Osteoblast (primary cell): ENCODE measurements at regions not wholly inside any gene's neighbourhood (a gene's known extent, or its start where the extent isn't known, plus 50 kb on each side); places are given as distances from the start of the nearest gene placed in this dataset.

Experiments used
- DNase-seq: peaks from one replicate; pipeline ENCODE4 v3.0.0; 2011; ENCODE audit warnings: low spot score, mixed read lengths; ENCODE audit not compliant: insufficient read length; ENCODE audit errors: missing footprints
- H2AFZ ChIP-seq: 2 replicates; pipeline ENCODE4 v1.6.0; 2011; ENCODE audit warnings: mild to moderate bottlenecking, low read length
- H3K27ac ChIP-seq: 2 replicates; pipeline ENCODE4 v1.5.1; 2011; ENCODE audit warnings: mild to moderate bottlenecking, low read depth, low read length, moderate library complexity
- H3K27me3 ChIP-seq: 2 replicates; pipeline ENCODE4 v1.6.0; 2012; ENCODE audit warnings: mild to moderate bottlenecking, control low read depth, inconsistent platforms, low read length, moderate library complexity; ENCODE audit not compliant: insufficient read depth
- H3K36me3 ChIP-seq: 2 replicates; pipeline ENCODE4 v1.5.1; 2011; ENCODE audit warnings: mild to moderate bottlenecking, low read length, control low read depth, moderate library complexity; ENCODE audit not compliant: insufficient read depth
- H3K4me1 ChIP-seq: 2 replicates; pipeline ENCODE4 v1.5.1; 2011; ENCODE audit warnings: mild to moderate bottlenecking, low read length, control low read depth, moderate library complexity; ENCODE audit not compliant: insufficient read depth
- H3K4me2 ChIP-seq: 2 replicates; pipeline ENCODE4 v1.6.0; 2011; ENCODE audit warnings: mild to moderate bottlenecking, low read length; ENCODE audit not compliant: insufficient read depth
- H3K4me3 ChIP-seq: fragments of 200-600 bp; sonication (generic); 3 replicates; pipeline ENCODE4 v1.5.1; 2012; ENCODE audit warnings: mild to moderate bottlenecking, low read length, inconsistent platforms; ENCODE audit not compliant: insufficient read depth
- H3K79me2 ChIP-seq: 2 replicates; pipeline ENCODE4 v1.6.0; 2012; ENCODE audit warnings: mild to moderate bottlenecking, low read length, control low read depth, inconsistent platforms; ENCODE audit not compliant: insufficient read depth
- H3K9me3 ChIP-seq: 2 replicates; pipeline ENCODE4 v1.5.1; 2011; ENCODE audit warnings: low read depth, low read length, control low read depth
- H4K20me1 ChIP-seq: 2 replicates; pipeline ENCODE4 v1.6.0; 2012; ENCODE audit warnings: mild to moderate bottlenecking, low read length, control low read depth; ENCODE audit not compliant: insufficient read depth
- CTCF ChIP-seq: IDR thresholded peaks from 2 replicates; pipeline ENCODE4 v1.5.1; 2011; ENCODE audit warnings: mild to moderate bottlenecking, low read depth, low read length, moderate library complexity; ENCODE audit errors: extremely low read depth

DNA sequence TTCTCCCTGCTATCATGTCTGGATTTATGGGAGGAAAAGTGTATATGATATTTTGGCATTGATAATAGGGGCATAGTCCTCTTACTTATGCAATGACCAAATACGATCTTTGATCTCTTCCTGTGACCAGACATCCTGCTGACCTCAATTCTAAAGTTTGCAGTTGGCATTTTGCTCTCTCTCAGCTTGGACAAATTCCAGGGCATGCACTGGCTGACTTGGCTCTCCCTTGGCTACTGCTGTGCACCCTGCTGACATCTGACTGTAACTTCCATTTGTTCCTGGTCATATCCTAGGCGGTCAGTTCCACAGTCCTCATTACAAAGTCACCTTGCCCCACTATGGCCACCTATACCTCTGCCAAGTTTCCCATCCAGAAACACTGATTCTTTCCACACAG, 380.7 kb upstream of the NR5A2 start:
- Histone ChIP-seq H3K4me2 (no peak overlapping the region), H3K27ac (no peak overlapping the region), H3K79me2 (no peaks in the 10 kb centered on the region), H3K4me1 (no peaks in the 10 kb centered on the region), H3K4me3 (no peak overlapping the region), H2AFZ (no peak overlapping the region), H4K20me1 (no peaks in the 10 kb centered on the region), H3K27me3 (no peaks in the 10 kb centered on the region), H3K9me3 (no peaks in the 10 kb centered on the region), H3K36me3 (no peaks in the 10 kb centered on the region)
- DNase-seq = no peak
- TF ChIP-seq CTCF = no peak

DNA sequence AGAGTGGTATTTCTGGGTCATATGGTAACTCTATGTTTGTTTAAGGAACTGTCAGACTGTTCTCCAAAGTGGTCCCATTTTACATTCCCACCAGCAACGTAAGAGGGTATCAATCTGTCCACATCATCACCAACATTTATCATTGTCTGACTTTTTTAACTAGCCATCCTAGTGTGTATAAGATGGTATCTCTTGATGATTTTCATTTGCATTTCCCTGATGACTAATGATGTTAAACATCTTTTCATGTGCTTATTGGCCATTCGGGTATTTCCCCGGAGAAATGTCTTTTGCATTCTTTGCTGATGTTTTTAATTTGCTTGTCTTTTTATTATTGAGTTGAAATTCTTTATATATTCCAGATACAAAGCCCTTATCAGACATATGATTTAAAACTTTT, 370.1 kb upstream of the NR5A2 start:
- Histone ChIP-seq H3K9me3 (no peaks in the 10 kb centered on the region), H4K20me1 (no peaks in the 10 kb centered on the region), H3K36me3 (no peaks in the 10 kb centered on the region), H3K4me1 (no peaks in the 10 kb centered on the region), H3K4me2 (no peak overlapping the region), H2AFZ (no peak overlapping the region), H3K27ac (no peak overlapping the region), H3K4me3 (no peak overlapping the region), H3K27me3 (no peaks in the 10 kb centered on the region), H3K79me2 (no peaks in the 10 kb centered on the region)
- no peak for DNase-seq
- TF ChIP-seq CTCF = no peak

- Histone ChIP-seq H4K20me1 (no peaks in the 10 kb centered on the region), H3K27ac (no peak overlapping the region), H3K4me3 (no peak overlapping the region), H3K27me3 (no peaks in the 10 kb centered on the region), H3K36me3 (no peaks in the 10 kb centered on the region), H2AFZ (no peak overlapping the region), H3K79me2 (no peaks in the 10 kb centered on the region), H3K9me3 (no peaks in the 10 kb centered on the region), H3K4me2 (no peak overlapping the region), H3K4me1 (no peaks in the 10 kb centered on the region)
- no peak for TF ChIP-seq CTCF
- DNase-seq = no peak
These were observed 367.4 kb upstream of the NR5A2 start for GRCh38 chr1:199660071-199660470.

DNA sequence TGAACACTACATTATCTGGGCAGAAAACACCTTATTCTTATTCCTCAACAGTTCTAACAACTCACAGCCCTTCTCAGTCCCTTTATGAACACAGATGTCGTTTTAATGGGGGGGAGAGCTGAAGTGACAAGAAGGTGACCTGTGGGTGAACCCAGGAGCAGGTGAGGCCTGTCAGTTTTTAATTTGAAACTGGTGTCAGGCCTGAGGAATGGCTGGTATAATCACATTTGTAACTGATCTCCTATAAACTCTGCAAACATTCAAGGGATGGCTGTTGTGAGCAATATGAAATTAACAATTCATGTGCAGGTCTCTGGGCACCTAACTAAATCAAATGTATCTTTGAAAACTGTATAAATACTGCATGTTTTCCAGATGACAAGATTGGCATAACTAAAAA, 362.1 kb upstream of the NR5A2 start:
- no peak for TF ChIP-seq CTCF
- no peaks in the 10 kb centered on the region for H3K36me3 ChIP-seq

More for the DNA sequence above, 362.1 kb upstream of the NR5A2 start:
- H3K79me2 ChIP-seq = no peaks in the 10 kb centered on the region
- no peak overlapping the region for H2AFZ ChIP-seq
- H3K4me1 ChIP-seq = no peaks in the 10 kb centered on the region
- no peaks in the 10 kb centered on the region for H3K27me3 ChIP-seq
- H3K4me2 ChIP-seq = no peak overlapping the region
- H3K4me3 ChIP-seq = no peak overlapping the region
- no peak overlapping the region for H3K27ac ChIP-seq
- H4K20me1 ChIP-seq = no peaks in the 10 kb centered on the region
- H3K9me3 ChIP-seq = no peaks in the 10 kb centered on the region
- DNase-seq = no peak
